GM19328 (cell line): ENCODE measurements at regions not wholly inside any gene's neighbourhood (a gene's known extent, or its start where the extent isn't known, plus 50 kb on each side); places are given as distances from the start of the nearest gene placed in this dataset.
"Not testable (repeated sequence)": the region's sequence is repeated elsewhere in the genome, so short reads cannot be mapped to it uniquely, and the experiment has no call there.

Experiments
- ATAC-seq: cut with Tn5 transposase; IDR thresholded peaks from one replicate; pipeline ENCODE4 v1.9.1; 2021; ENCODE audit warnings: mild to moderate bottlenecking, moderate library complexity; ENCODE audit not compliant: unreplicated experiment

DNA sequence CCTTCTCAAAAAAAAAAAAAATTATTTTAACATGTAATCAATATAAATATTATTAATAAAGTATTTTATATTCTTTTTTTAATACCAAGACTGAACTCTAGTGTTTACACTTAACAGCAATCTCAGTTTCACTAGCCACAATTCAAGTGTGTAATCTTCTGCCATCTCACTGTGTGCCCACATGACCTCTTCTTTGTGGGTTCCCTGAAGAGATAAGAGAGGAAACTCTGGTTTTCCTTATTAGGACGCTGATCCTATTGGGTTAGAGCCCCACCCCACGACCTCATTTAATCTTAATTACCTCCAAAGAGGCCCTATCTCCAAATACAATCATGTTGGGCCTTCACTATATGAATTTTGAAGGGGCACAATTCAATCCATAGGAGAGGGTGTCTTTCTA lies 177.6 kb downstream of the STK31 start:
- no peak for ATAC-seq

DNA sequence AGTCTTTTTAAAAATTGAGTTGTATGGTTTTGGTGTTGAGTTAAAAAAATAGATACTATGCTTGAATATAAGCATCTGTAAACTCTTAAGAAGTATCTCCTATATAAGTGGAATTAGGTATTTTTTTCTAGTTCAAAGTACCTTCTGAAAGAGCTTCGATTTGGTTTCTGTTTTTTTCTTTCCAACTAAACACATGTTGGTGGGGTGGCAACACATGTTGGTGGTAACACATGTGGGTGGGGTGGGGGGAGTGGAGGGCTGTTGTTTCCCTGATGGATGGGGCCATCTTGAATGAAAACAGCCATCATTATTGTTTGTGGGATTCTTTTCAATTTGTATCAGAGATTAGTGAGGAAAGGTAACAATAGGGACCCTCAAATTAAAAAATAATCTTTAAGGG lies 178.9 kb downstream of the STK31 start:
- no peak for ATAC-seq

DNA sequence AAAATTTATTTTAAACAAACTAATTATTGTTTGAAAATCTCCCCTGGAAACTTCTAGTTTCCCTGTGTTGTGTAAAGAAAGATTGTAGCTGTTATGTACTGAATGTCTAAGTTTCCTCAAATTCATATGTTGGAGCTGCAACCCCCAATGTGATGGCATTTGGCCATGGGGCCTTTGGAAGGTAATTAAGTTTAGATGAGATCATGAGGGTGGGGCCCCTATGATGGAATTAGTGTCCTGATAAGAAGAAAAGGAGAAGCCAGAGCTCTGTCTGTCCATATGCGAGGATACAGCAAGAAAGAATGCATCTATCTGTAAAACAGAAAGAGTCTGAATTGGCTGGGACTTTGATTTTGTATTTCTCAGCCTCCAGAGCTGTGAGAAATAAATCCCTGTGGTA lies 179.5 kb downstream of the STK31 start:
- no peak for ATAC-seq

DNA sequence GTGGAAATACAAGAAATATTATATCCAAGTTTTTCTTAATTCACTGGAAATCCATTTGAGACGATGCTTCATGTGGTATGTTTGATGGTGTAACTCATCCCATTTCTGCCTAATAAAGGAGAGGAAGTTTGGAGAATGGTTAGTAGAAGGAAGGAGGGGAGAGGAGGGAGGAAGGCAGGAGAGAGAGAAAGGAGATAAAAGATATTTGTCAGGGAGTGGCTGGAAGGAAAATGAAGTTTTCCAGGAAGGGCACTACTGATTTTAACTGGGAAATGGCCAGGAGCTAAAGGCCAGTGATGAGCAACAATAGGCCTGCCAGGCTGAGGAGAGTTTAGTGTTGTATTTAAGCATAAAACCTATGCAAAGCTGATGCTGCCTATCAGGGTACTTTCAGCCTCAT lies 182.0 kb downstream of the STK31 start:
- ATAC-seq: no peak

DNA sequence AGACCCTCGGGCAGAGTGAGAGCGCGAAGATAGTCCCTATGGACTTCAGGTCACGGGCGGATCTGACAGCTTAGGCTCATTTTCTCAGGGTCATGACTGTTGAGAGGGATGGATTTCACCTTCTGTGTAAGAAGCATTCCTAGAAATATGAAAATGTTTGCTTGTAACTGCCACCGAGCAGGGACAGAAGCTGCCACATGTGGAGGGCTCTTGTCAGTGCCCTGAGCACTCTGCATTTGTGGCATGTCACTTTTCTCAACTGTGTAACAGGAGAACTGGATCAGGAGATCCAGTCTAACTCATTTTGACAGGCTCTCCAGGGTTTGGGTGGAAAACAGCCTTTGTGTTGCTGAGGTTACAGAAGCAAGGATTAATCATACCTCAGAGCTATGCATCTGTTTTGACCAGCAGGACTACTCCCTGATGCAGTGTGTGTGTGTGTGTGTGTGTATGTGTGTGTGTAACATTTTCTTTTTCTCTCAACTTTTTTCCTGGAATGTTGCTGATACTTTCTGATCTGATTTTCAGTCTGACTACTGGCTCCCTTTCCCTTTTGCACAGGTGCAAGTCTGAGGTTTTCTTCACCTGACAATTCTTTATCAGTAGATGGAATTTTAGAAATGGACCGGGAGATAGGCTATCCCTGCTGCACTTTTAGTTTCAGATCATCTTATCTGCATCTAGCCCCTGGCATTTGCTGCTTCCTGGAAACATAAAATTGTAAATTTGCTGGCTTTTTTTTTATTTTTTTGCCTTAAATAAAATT lies 183.3 kb downstream of the STK31 start:
- no peak for ATAC-seq

DNA sequence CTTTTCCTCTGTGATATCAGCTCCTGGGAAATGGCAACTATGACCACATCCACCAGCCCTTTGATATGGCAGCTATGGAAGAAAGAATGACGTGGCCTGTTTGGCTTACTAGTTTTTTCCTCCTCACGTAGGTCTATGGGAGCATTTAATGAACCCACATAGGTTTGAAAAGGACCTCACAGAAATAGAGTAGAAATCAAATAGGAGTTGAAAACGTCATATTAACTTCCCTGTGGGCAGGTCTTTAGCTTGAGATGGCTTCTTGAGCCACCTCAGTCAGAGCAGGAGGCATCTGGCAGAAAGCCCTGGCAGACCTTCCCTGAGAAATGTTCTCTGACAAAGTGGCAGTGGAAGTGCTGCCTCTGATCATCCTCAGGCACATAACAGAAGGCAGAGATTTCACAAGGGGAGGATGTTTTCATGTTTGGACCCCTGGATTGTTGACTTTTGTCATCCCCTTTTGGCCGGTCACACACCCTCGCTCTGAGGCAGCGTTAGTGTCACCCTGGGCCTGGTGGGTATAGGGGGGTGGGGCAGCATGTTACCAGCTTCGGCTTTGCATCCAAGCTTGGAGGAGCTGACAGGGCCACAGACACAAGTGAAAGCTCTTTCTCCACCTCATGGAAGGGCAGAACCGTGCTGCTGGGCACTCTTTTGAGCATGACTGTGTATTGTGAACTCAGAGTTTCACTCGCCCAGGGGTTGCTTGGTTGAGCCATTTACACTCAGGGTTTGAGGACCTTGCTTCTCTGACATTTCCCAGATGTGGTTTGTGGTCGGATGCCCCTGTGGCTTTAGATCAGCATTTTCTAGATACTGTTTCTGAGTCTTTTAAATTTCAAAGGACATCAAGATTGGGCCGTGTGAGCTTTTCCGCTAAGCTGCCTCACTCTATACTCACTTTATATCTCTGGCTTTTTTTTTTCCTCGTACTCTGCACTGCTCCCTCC lies 184.2 kb downstream of the STK31 start:
- no peak for ATAC-seq

DNA sequence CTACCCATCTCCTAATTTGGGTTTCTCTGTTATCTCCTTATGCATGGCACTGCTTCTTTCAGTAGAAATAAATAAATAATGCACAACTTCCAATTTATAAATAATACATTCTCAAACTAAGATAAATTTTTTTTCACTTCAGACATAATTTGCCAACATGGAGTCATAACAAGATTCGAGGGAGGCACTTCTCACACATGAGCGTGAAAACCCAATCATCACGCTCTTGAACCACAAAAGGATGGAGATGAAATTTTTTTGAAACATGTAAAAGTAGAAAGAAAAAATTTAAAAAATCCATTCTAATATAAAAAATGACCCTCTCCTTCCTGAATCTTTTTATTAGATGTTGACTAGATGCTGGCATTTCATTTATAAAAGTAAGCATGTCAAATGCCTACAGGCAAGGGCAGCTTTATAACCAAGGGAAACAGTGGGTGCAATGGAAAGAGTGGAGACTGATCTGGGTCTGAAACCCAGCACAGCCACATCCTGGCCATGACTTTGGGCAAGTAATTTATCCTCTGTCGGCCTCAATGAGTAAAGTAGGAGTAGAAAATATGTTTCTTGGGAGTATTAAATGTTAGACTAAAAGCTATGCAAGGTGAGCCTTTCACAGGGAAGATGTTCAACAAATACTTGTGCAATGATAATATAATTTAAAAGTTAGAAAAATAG lies 185.0 kb downstream of the STK31 start:
- ATAC-seq: no peak

DNA sequence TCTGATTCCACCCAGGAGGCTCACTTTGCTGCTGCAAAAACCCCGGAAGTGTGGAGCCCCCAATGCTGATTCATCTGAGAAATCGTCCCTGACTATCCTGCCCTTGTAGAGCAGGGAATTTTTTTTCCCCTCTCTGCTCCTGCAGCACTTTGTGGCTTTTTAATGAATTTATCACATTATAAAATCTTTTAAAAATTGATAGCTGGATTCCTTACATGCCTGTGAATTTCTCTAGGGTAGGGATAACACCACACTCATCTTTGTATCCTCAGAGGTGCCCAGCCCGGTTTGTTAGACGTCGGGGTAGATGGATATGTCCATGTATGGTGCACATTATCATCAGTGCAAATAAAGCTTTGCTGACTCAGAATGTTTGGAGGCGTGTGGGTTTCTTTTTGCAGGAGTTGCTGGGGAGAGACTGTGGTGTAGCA lies 185.7 kb downstream of the STK31 start:
- ATAC-seq: no peak

DNA sequence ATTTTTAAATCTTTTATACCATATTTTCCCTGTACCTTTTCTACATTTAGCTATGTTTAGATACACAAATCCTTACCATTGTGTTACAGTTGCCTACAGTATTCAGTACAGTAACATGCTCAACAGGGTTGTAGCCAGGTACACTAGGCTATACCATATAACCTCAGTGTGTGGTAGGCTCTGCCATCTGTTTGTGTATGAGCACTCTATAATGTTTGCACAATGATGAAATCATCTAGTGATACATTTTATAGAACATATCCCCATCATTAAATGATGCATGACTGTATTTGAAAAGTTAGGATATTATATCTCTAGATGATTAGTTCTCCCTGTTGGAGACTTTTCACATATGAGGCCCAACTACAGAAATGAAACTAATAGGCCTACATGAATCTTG lies 188.6 kb downstream of the STK31 start:
- ATAC-seq: no peak

DNA sequence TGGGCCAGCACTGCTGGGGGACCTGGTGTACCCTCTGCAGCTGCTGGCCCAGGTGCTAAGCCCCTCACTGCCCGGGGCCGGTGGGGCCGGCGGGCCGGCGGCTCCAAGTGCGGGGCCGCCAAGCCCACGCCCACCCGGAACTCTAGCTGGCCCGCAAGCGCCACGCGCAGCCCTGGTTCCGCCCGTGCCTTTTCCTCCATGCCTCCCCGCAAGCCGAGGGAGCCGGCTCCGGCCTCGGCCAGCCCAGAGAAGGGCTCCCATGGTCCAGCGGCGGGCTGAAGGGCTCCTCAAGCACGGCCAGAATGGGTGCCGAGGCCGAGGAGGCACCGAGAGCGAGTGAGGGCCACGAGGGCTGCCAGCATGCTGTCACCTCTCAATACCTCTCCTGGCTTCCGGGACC lies 194.9 kb downstream of the STK31 start:
- ATAC-seq: not testable (repeated sequence)

DNA sequence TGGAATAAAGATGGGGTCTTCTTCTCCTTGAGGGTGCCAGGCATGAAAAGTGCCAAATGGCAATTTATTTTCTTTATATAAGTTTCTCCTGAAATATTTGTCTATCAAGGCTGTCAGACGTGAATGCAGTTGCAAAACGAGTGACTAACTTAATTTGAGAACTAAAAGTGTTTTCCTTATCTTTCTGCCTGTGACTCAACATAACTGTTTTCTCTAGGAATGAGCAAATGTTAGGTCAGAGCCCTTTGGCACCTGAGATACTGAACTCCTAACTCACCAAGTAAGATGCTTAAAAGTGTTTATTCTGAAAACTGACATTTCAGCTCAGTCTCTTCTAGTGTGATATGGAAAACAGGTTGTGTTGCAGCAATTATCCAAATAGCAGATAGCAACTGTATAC lies 197.0 kb downstream of the STK31 start:
- no peak for ATAC-seq

DNA sequence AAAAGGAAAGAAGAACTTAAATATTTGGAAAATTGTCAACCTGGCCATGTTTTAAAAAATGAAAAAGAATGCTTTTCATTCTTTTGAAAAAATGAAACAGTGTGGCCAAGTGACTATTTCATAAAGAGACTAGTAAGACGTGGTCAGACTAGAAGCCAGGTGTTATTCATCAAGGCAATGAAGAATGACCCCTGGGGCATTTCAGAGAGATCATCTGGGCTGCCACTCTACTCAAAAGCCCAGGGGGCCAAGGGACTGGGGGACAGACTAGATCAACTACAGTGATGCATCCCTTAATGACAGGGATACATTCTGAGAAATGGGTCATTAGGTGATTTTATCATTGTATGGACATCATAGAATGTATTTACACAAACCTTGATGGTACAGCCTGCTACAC lies 199.4 kb downstream of the STK31 start:
- no peak for ATAC-seq

DNA sequence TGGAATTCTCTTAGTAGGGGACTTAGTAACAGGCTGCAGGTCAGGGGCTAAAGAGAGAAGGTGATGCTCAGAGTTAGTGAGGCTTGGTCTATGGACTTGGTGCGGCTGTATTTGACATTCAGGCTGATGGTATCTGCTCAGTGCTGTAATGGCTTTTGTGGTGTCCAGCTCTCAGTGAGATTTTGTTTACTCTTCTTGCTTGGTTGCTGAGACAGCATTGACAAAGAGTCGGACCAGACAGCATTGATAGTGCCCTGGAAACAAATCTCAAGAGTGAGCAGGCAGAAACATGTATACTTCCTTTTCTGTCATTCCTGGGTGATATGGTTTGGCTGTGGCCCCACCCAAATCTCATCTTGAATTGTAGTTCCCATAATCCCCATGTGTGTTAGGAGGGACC lies 202.0 kb downstream of the STK31 start:
- ATAC-seq: no peak

DNA sequence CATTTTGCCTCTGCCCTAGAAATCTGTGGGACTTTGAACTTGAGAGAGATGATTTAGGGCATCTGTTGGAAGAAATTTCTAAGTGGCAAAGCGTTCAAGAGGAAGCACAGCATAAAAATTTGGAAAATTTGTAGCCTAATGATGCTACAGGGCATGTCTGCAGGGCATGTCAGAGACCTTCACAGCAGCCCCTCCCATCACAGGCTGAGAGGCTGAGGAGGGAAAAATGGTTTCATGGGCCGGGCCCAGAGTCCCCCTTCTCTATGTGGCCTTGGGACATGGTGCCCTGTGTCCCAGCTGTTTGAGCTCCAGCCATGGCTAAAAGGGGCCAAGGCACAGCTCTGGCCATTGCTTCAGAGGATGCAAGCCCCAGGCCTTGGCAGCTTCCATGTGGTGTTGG lies 203.0 kb downstream of the STK31 start:
- ATAC-seq: no peak

DNA sequence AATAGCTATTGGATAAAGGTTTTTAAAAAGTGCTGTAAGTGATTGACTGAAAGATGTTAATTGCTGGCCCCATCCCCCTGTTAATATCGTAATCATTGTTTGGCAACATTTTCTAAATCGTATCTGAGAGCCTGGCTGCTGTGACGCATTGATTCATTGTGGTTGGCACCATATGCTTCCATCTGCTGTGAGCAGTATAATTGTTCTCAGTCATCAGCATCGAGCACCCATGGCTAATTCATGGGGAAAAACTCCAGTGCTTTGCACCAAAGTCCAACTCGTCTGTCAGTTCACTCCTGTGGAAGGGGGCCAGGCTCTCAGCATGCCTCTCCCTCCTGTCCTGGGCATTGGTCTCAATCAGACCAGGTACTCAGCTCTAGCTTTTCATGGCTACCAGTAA lies 205.2 kb downstream of the STK31 start:
- no peak for ATAC-seq

DNA sequence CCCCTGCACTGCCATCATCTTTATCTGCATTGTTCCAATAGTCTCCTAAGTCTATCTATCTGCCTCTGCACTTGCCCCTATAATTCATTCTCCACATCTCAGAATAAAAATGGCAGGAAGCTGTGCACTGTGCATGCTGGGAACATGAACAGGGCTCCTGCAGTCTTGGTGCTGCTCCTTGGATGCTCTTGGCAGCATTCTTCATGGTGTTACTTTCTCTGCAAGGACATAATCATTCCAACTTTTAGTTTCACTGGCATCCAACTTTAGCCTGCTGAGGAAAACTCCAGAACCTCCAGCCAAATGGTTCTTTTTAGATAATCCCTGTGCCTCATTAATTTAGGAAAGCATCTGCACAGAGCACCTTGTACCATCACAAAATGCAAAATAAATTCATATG lies 208.3 kb downstream of the STK31 start:
- no peak for ATAC-seq

DNA sequence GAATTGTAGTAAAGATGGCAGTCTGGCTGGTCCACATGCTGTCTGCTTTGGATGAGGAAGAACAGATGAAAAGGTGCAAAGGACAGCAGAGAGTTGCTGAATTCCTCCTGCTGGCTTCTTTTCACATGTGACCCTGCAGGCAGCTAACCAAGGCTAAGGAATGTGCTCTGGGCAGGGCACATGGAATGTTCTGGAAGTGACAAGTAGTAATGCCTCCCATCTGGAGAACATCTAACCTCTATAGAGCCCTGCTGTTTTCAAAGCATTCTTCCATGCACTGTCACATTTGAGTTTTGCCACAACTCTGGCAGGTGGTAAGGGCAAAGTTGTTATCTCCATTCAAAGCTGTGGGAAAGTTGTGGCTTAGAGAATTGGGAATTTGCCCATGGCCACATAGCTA lies 208.8 kb downstream of the STK31 start:
- no peak for ATAC-seq

DNA sequence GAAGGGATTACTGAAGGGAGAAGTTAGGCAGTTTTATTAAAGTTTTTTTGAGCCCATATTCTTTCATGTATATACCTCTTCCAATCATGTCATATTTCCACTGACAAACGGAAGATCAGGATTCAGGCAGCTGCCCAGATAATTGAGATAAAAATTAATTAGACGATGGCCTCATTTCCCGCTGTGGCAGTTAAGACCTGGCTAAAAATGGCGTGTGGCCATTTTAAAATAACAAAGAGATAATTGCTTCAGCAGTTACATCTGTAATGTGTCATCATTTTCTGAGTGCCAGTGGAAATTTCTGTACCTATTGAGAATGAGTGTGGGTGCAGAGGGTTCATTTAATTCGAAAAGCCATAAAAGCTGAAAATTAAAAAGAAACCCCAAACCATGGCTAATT lies 215.1 kb downstream of the STK31 start:
- ATAC-seq: no peak

DNA sequence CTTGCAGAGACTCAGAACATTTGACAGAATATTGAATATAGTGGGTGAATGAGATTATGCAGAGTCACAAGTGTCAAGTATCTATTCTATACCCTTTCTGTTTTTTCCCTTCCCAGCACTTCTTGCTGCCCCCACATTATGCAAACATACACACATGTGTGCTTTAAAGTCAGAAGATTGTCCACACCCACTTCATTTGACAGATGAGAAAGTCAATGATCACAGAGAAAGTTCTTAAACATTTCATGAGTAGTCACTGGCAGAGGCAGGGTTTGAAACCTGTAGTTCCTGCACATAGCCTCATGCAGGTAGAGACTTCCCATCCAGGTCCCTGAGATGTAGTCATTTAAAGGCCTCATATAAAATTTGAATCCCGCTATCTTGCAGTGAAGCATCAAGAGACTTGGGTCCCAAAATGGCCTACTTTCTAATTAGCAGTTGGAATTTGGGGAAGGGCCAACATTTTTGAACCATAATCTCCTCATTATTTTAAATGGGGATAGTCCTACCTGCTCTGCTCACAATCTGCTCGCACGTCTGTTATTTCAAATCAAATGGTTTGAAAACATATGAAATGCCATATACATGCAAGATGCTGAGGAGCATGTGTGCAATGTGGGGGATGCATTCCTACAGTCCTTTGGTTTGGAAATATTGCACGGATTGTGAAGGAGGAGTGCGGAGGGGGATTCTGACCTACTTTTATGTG lies 217.8 kb downstream of the STK31 start:
- no peak for ATAC-seq

DNA sequence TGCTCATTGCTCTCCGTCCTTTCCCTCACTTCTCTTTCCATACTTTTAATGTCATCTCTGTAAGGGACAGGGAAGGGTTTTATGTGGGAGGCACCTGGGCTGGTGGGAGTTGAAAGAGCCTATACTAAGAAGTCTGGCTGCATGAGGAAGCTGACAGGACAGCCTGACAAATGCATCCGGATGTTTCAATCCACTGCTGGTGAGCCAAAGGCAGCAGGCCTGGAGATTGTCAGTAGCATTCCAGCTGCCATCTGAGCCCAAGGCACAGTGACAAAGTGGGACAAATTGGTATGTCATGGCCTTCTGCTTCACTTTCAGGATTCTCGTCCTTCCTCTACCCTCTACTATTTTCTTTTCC lies 218.4 kb downstream of the STK31 start:
- ATAC-seq: no peak

DNA sequence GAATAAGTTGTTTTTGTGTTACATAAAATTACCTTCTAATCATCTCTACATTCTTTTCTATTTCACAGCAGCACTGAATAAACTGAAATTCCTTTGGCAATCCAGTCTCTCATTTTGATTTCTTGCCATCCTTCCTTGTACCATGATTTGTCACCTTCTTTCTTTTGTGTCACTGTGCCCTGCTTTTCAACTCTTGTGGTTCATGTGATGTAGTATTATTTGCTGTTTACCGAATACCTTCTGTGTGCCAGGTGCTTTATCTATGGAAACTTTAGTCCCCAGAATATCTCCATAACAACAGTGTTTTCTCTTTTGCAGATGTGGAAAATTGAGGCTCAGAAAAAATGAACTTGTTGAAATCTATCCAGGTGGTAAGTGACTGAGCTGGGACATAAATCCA lies 220.3 kb downstream of the STK31 start:
- ATAC-seq: no peak
